GM12878 (cell line): ENCODE measurements at regions not wholly inside any gene's neighbourhood (a gene's known extent, or its start where the extent isn't known, plus 50 kb on each side); places are given as distances from the start of the nearest gene placed in this dataset.
A peak's percentile ranks its signal among the peaks of the same experiment; 100 is the strongest.

Source experiments
- ATAC-seq: fragments of 200-7000 bp; cut with Tn5 transposase; 3 replicates; pipeline ENCODE4 v1.9.1; 2020; ENCODE audit warnings: mild to moderate bottlenecking, moderate library complexity
- BruUV-seq: library from RNA; stranded (reverse); fragments of 400-500 nt; replicated peaks from 2 replicates; lab custom pipeline; 2021; lab: Mats Ljungman, UMichigan
- CTCF ChIA-PET: fragments of 300-600 bp; sonication (Branson Sonifier 250); formaldehyde crosslinking; extraction: SDS; loops from one replicate; lab custom pipeline; 2021; ENCODE audit warnings: inconsistent platforms; lab: Yijun Ruan, JAX
- POLR2A ChIA-PET: fragments of 350-600 bp; formaldehyde crosslinking; extraction: SDS; loops from one replicate; lab custom pipeline; 2021; ENCODE audit warnings: inconsistent platforms; lab: Charles Lee
- RAD21 ChIA-PET: fragments of 300-600 bp; sonication (Branson Sonifier 250); formaldehyde crosslinking; loops from one replicate; lab custom pipeline; 2023; ENCODE audit warnings: antibody characterized with exemption; ENCODE audit not compliant: unreplicated experiment; lab: Charles Lee
- SMC1A ChIA-PET: fragments of 300-600 bp; sonication (Branson Sonifier 250); formaldehyde crosslinking; loops from one replicate; lab custom pipeline; 2023; ENCODE audit not compliant: unreplicated experiment, uncharacterized antibody; lab: Charles Lee
- DNase-seq: peaks from one replicate; pipeline ENCODE4 v3.0.0-alpha.2; 2011; ENCODE audit warnings: low read depth, low spot score
- FAIRE-seq: peaks from 3 replicates; lab custom pipeline; 2011; peaks lifted over from hg19 to GRCh38; lab: Jason Lieb, UNC
- H2AFZ ChIP-seq: 2 replicates; pipeline ENCODE4 v1.6.0; 2011; ENCODE audit warnings: low read depth, low read length, control low read depth; ENCODE audit not compliant: control insufficient read depth
- H3K27ac ChIP-seq: 2 replicates; pipeline ENCODE4 v1.5.1; 2011; ENCODE audit warnings: control low read depth; ENCODE audit not compliant: control insufficient read depth, insufficient read depth
- H3K27me3 ChIP-seq, 2 experiments: replicated peaks in 1 of 2; 2 replicates each; pipeline versions ENCODE4 v1.6.0 to v1.6.1; 2011; ENCODE audit warnings: low read length in 1 of 2; ENCODE audit not compliant: control insufficient read depth in 2 of 2, insufficient read depth in 2 of 2
- H3K36me3 ChIP-seq, 2 experiments: 2 replicates each; pipeline ENCODE4 v1.5.1; 2011; ENCODE audit warnings: low read length in 1 of 2; ENCODE audit not compliant: control insufficient read depth in 2 of 2, insufficient read depth in 2 of 2
- H3K4me1 ChIP-seq: 2 replicates; pipeline ENCODE4 v1.6.1; 2011; ENCODE audit warnings: mild to moderate bottlenecking, low read length, moderate library complexity, mixed read lengths; ENCODE audit not compliant: control insufficient read depth, insufficient read depth
- H3K4me2 ChIP-seq: 2 replicates; pipeline ENCODE4 v1.6.0; 2011; ENCODE audit warnings: control low read depth; ENCODE audit not compliant: control insufficient read depth, insufficient read depth
- H3K4me3 ChIP-seq: fragments of 200-600 bp; sonication (generic); 2 replicates; pipeline ENCODE4 v1.5.1; 2016
- H3K79me2 ChIP-seq: 2 replicates; pipeline ENCODE4 v1.6.0; 2011; ENCODE audit warnings: low read length; ENCODE audit not compliant: control insufficient read depth, insufficient read depth
- H3K9ac ChIP-seq: 2 replicates; pipeline ENCODE4 v1.8.0; 2011; ENCODE audit warnings: low read length, control low read depth, mixed read lengths; ENCODE audit not compliant: control insufficient read depth, insufficient read depth
- H3K9me3 ChIP-seq: replicated peaks from 3 replicates; pipeline ENCODE4 v1.5.1; 2011; ENCODE audit warnings: mild to moderate bottlenecking, low read length; ENCODE audit not compliant: control insufficient read depth, insufficient read depth
- H4K20me1 ChIP-seq: 2 replicates; pipeline ENCODE4 v1.6.0; 2011; ENCODE audit not compliant: control insufficient read depth, insufficient read depth
- EGR1 ChIP-seq, 2 experiments: IDR thresholded peaks; 1 replicate in 1 of 2; 2 replicates in 1 of 2; pipeline ENCODE4 v1.6.1; 2011 to 2012; ENCODE audit warnings: low read depth in 2 of 2, low read length in 2 of 2, borderline replicate concordance in 1 of 2, mild to moderate bottlenecking in 1 of 2, moderate library complexity in 1 of 2
- REST ChIP-seq: IDR thresholded peaks from 2 replicates; pipeline ENCODE4 v1.6.1; 2012; ENCODE audit warnings: mild to moderate bottlenecking, low read depth, low read length
- WGBS: methylation state at CpG from one replicate; pipeline ENCODE4 v1.1.6; 2016; ENCODE audit warnings: low lambda C conversion rate; ENCODE audit not compliant: insufficient replicate concordance, insufficient coverage; ENCODE audit errors: missing lambda C conversion rate; 5-methylcytosine and 5-hydroxymethylcytosine counted together
- in situ Hi-C: fragments of 300-500 bp; cut with MboI; formaldehyde crosslinking; loops from 9 replicates; pipeline ENCODE4 v1.14.3; 2018; ENCODE audit warnings: mixed read lengths
- intact Hi-C: fragments of 100-400 bp; cut with micrococcal nuclease; formaldehyde crosslinking; loops from one replicate; pipeline ENCODE4 v1.14.2; 2022; ENCODE audit not compliant: unreplicated experiment

GRCh38 chr11:130673698-130674097 lies 225.3 kb downstream of the ADAMTS15 start:
- Histone ChIP-seq H3K79me2 (no peaks in the 10 kb centered on the region), H3K9ac (no peak overlapping the region), H3K27ac (no peak overlapping the region), H3K4me1 (no peaks in the 10 kb centered on the region), H3K27me3 (peaks cover 0 to 2% of the 10 kb centered on the region in 2 experiments; a peak in 3 of 4 replicates), H2AFZ (no peak overlapping the region), H3K4me3 (no peak overlapping the region), H3K36me3 (no peaks in the 10 kb centered on the region), H3K4me2 (no peak overlapping the region), H3K9me3 (no peaks in the 10 kb centered on the region; the same call in 2 of the 3 replicates), H4K20me1 (no peaks in the 10 kb centered on the region)
- in situ Hi-C loops = no loop called here
- intact Hi-C loops = no loop called here
- no peak for DNase-seq
- POLR2A ChIA-PET = no interaction called here
- ATAC-seq = no peak
- 0% methylated on average over 2 of the region's 2 CpGs for WGBS
- TF ChIP-seq REST (peak; percentile 47; the same call in 1 of the 2 replicates), EGR1 (IDR thresholded peaks at IDR 0.05; ENCODE audit: borderline replicate concordance in 1 of 2, low read depth in 2 of 2, low read length in 2 of 2) (no peak)
- CTCF ChIA-PET = no interaction called here
- BruUV-seq = no TSS peak
- SMC1A ChIA-PET = no interaction called here
- RAD21 ChIA-PET = no interaction called here
- FAIRE-seq = no peak
